ENCODE measurements at regions not wholly inside any gene's neighbourhood (a gene's known extent, or its start where the extent isn't known, plus 50 kb on each side); places are given as distances from the start of the nearest gene placed in this dataset.

GRCh38 chr2:173593109-173593508 lies 238.4 kb downstream of the CDCA7 start:
- no peak for DNase-seq

- no peak for DNase-seq
Observed at GRCh38 chr2:173596244-173596643, 241.6 kb downstream of the CDCA7 start.

GRCh38 chr2:173598525-173598924 lies 243.9 kb downstream of the CDCA7 start:
- DNase-seq = no peak

GRCh38 chr2:173599821-173600359 lies 245.2 kb downstream of the CDCA7 start:
- no peak for DNase-seq

GRCh38 chr2:173602153-173602795 lies 247.6 kb downstream of the CDCA7 start:
- no peak for DNase-seq

GRCh38 chr2:173605994-173606393 lies 251.3 kb downstream of the CDCA7 start:
- no peak for DNase-seq

- no peak for DNase-seq
Observed at GRCh38 chr2:173606619-173607248, 252.1 kb downstream of the CDCA7 start.

GRCh38 chr2:173607606-173608311 lies 253.1 kb downstream of the CDCA7 start:
- no peak for DNase-seq

- no peak for DNase-seq
Observed at GRCh38 chr2:173611121-173611520, 256.4 kb downstream of the CDCA7 start.

GRCh38 chr2:173612354-173612753 lies 257.7 kb downstream of the CDCA7 start:
- DNase-seq = no peak

- DNase-seq = no peak
Observed at GRCh38 chr2:173613386-173613785, 258.7 kb downstream of the CDCA7 start.

GRCh38 chr2:173614265-173614930 lies 259.7 kb downstream of the CDCA7 start:
- DNase-seq = no peak

- no peak for DNase-seq
Observed at GRCh38 chr2:173623438-173624319, 269.0 kb downstream of the CDCA7 start.

- DNase-seq = no peak
Observed at GRCh38 chr2:173625315-173625714, 270.6 kb downstream of the CDCA7 start.

- no peak for DNase-seq
Observed at GRCh38 chr2:173629076-173629475, 274.4 kb downstream of the CDCA7 start.

GRCh38 chr2:173630425-173631126 lies 275.9 kb downstream of the CDCA7 start:
- DNase-seq = no peak

GRCh38 chr2:173631127-173631460 lies 276.4 kb downstream of the CDCA7 start:
- DNase-seq = no peak

- no peak for DNase-seq
Observed at GRCh38 chr2:173644146-173644545, 289.5 kb downstream of the CDCA7 start.

GRCh38 chr2:173647681-173648311 lies 293.1 kb downstream of the CDCA7 start:
- DNase-seq = no peak

- no peak for DNase-seq
Observed at GRCh38 chr2:173648816-173649215, 294.1 kb downstream of the CDCA7 start.

- no peak for DNase-seq
Observed at GRCh38 chr2:173649527-173650219, 295.0 kb downstream of the CDCA7 start.
